ENCODE measurements at regions not wholly inside any gene's neighbourhood (a gene's known extent, or its start where the extent isn't known, plus 50 kb on each side); places are given as distances from the start of the nearest gene placed in this dataset.
"Not testable (repeated sequence)": the region's sequence is repeated elsewhere in the genome, so short reads cannot be mapped to it uniquely, and the experiment has no call there.

DNA sequence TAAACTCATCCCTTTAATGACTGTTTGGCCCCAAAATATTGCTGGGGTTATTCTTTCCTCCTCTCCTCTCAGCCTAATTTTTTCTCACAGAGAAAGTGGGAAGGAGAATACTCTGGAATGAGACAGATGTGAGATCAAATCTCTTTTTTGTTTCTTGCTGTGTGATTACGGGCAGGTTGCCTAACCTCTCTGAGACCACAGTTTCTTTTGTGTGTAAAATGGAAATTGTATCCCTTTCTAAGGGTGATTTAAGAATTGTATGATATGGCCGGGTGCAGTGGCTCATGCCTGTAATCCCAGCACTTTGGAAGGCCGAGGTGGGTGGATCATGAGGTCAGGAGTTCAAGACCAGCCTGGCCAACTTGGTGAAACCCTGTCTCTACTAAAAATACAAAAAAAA, 111.5 kb upstream of the MRPS22 start:
- intact Hi-C loops (cut with micrococcal nuclease), result not testable (repeated sequence)

DNA sequence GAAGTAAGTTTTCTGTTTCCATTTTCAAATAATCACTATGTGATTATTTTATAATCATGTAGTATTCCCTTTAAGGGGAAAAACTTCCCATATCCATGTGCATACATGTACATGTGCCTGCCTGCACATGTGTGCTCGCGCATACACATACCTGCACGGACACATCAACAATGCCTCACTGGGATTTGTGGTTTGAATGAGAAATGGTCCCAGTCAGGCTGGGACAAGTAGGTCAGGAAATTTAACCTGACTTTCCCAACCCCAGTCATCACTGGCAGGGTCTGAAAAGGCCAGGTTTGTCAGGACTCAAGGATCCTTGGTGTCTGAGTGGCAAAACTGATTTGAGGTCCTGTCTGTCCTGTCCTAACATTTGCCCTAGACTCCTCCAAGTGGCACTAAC, 109.3 kb upstream of the MRPS22 start:
- intact Hi-C loops (cut with micrococcal nuclease), result no loop called here

DNA sequence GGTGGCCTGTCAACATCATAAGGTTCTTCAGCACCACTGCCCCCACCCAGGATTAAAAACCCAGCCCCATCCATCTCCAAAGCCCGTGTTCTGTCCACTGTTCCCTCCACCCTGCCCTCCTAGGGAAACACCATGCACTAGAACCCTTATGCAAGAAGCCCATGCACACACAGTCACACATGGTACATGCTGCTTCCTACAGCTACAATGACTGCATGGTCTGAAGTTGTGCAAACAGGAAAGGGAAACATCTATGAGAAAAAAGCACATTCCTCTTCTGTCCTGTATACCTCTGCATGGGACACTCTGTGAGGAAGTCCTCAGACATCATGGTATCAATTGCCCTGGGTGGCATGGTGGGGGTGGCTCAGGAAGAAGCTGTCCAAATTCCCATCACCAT, 108.6 kb upstream of the MRPS22 start:
- intact Hi-C loops (cut with micrococcal nuclease), result no loop called here

DNA sequence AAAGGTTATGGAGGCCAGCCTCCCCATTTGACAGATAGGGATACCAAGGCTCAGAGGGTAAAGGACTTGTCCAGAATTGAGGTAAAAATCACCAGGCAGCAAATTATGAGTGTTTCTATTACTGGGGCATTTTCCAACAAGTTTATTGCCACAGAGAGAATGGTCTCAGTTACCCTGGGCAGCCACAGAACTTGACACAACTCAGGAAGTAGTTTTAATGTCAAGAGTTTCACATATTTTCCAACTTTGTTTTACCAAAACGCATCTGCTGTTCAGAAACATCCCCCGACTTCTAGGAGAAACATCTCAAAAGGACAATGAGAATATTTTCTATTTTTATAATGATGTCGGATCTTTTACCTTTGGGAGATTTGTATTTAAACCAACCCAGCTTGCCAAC, 107.5 kb upstream of the MRPS22 start:
- intact Hi-C loops (cut with micrococcal nuclease), result no loop called here

DNA sequence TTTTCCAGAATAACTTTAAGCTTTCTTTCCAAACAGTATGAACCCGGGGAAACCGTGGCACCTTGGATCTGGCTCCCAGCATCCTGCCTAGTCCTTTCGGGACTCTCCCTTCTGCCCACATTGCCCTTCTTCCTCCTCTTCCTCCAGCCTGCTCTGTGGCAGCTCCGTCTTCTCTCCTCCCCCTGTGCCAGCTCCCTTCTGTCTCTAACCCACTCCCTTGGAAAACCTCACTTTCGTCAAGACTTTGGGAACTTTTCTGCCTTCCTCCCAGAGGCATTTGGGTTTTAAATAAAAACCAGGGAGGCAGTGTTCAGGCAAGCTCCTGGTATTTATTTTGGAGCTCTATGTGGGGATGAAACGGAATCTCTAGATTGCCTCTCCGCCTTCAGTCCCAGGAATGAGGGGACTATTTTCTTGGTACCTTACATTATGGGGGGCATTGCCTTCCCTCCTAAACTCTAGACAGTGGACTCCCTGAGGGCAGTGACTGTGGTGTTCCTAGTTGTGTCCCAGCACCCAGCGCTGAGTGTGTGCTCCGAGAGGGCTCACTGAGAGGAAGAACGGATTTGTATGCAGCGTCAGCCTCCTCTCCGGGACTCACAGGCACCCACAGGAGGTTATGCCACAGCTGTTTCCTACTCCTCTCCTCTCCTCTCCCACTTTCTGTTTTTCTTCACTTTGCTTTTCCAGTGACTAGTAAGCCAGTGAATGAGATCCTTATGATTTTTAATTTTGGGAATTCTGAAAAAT, 105.4 kb upstream of the MRPS22 start:
- intact Hi-C loops (cut with micrococcal nuclease), result no loop called here

DNA sequence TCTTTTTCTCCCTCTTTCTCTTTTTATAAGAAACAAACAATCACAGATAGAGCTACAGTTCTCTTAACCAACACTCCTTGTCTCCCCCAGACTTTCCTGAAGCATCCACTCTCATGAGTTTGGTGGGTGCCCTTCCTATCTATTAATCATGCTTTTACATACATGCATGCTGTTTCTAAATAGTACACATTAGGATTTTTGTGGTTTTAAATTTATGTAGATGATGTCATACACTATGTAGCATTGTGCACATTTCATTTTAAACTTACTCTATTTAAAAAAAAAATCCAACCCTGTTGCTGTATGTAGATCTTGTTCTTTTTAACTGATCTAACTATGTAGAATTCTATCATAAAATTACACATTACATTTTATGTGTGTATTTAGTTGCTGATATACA, 104.3 kb upstream of the MRPS22 start:
- intact Hi-C loops (cut with micrococcal nuclease), result no loop called here

DNA sequence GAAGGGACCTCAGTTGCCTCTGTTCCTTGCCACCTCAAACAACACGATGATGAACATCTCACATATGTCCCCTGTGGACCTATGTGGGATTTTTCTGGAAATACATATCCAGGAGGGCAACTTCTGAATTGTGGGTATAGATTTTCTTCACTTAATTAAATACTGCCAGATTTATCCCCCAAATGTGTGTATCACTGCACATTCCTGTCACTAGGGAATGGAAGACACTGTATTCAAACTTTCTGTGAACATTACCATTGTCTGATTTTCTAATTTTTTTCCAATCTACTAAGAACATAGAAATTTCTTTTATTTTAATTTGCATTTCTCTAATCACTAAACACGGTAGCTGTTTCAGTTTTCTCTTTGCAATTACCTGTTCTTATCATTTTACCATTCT, 102.0 kb upstream of the MRPS22 start:
- intact Hi-C loops (cut with micrococcal nuclease), result no loop called here

DNA sequence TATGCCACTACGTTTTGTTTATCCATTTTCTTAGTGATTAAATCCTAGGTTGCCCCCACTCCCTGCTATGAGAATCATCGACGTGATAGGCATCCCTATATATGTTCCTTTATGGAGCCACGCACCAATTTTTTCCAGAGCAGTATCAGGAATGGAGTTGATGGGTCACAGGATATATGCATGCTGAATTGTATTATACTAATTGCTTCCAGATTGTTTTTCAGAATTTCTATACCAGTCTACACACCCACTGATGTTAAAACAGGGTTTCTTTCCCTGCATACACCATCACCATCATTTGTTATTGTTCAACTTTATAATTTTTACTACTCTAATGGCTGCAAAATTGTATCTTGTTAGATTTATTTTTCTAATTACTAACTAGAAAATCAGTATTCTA, 100.1 kb upstream of the MRPS22 start:
- intact Hi-C loops (cut with micrococcal nuclease), result no loop called here

DNA sequence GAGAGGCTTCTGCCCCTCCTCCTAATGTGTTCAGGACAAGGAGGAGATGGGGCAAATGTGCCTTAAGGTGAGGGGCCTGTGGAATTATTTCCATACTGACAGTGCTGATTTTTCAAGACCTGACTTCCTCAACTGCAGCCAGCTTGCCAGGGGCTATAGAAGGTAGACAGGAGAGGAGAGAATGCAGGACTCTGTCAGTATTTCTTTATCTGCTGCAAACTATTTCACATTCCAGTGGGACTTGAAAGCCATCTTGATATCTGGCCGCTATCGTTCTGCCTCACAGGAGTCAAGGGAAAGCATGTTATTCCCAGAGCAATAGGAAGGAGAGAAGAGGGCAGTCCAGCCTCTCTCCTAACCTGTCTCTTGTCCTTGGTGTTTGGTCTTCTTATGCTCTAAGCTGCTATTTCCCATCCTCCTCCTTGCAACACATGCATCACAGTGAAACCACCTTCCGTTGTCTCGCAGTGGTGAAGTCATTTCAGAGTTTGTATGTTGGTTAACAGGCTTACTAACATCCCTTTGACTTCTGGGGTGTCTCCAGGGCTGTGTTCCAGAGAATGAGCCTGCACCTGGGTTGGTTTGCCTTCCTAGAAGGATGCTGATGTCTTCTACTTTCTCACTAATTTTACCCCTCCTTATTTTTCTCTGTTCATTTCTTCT, 95.1 kb upstream of the MRPS22 start:
- intact Hi-C loops (cut with micrococcal nuclease), result no loop called here

DNA sequence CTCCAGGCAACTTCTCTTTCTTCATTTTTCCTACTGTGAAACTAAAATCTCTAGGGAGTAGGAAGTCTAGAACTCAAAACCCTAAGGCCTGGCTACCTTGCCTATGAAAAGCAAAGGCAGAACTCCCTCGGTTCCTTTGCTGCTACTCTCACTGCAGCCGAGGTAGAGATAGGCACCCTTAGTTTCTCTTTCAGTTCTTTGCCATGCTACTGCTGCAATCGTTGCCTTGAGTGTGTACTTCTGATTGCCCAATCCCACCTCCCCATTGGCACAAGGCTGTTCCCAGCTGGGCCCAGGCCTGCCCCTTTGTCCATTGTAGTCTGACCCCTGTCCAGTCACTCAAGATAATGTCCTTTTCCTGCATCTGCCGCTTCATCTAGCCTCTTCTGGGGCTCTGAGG, 92.3 kb upstream of the MRPS22 start:
- intact Hi-C loops (cut with micrococcal nuclease), result no loop called here

DNA sequence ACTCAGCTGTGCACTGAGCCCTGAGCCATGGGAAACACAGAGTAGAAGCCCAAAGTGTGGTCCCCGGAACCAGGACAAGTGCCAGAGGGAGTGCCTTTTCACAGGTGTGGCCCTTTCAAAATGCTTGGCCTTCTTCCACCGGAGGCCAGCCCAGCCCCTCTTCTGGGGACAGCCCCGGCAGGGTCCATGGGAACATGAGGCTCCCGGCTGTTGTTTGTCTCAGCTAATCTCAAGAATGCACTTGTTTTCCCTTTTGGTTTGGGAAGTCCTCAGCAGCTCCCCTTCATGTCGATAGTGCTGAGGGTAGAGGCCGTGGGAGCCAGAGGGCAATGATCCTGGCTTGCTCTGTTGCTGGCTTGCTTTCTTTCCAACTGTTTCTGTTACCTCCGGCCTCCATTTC, 91.1 kb upstream of the MRPS22 start:
- intact Hi-C loops (cut with micrococcal nuclease), result no loop called here

DNA sequence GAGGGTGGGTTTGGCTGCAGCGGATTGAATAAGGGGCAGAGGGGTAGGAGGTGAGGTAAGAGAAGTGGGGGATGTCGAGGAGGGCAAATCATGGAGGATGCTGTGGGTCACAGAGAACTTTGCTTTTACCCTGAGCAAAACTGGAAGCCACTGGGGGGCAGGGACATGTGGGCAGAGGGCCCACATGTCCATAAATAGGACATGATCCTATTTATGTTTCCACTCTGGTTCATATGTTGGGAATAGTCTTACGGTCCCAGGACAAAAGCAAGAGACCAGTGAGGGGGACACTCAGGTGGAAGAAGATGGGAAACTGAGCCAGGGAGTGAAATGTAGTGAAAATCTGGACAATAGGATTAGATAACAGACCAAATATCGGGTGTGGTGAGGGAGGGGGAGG, 85.5 kb upstream of the MRPS22 start:
- intact Hi-C loops (cut with micrococcal nuclease), result no loop called here

DNA sequence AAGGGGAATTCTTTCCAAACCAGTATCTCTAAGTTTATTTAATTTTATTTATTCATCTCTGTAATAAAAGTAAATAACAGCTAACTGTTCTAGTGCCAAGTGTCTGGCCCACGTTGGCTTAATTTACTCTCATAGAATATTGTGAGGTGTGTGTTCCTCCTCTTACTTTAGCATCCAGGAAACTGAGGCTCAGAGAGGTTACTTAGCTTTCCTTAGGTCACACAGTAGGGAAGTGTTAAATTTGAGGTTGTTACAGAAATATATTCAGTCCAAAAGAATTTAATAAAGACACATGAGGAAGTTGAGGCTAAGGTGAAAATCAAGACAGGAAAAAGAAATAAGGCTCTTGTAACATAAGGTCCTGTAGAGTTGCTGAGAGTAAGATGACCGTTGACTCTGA, 84.4 kb upstream of the MRPS22 start:
- intact Hi-C loops (cut with micrococcal nuclease), result no loop called here

DNA sequence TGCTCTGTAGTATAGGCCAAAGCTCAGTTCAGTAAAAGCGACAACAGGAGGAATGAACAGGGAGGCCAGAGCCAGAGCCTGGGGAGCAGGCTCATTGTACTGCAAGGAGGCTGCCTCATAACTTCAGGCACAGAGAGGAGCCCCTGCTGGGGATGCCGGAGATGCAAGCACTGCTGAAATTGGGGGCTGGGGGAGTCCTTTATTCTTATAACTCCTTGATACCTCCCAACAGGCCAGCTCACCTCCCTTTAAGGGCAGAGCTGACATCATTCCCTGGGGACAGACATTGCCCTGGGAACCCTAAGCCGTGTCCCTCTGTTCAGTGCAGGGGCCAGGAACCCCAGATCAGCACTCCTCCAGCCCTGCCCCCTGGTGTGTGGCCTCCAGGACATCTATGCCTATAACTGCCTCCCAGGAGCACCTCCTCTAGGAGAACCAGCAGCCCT, 83.8 kb upstream of the MRPS22 start:
- intact Hi-C loops (cut with micrococcal nuclease), result no loop called here

DNA sequence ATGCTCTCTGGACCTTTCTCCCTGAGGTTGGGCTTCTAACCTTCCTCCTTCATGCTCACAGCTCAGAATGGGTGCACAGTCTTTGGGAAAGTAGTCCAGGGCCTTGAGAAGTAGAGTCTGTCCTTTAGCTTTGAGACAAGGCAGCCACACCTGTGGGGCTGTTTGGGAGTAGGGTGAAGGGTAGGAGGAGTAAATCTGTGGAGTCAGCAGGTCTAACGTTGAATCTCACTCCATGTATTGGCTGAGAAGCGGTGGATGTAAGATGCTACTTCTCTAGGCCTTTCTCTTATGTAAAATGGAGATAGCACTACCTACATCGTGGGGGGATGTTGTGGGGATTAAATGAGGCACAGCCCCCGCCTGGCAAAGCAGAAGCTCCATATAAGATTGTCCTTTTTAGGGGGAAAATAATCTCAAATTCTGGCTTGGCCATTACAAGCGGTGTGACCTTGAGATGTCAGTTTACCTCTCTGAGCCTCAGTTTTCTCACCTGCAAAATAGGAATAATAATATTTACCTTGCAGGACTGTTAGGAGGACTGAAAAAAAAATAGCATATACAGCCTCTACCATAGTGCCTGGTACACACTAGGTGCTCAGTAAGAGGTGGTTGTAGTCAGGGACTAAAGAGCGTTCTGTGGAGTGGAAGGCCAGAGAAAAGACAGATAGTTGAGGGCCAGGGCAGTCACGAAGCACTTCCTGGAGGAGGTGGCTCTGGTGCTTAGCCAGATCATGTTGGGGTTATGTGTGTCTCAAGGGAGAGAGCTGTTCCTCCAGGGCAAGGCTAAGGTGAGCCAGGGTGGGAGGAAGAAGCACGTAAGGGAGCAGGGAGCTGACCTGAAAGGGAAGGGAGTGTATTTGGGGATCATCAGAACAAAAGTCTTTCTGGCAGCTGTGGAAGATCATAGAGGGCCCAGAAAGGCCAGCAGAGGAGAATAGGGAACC, 82.8 kb upstream of the MRPS22 start:
- intact Hi-C loops (cut with micrococcal nuclease), result no loop called here

DNA sequence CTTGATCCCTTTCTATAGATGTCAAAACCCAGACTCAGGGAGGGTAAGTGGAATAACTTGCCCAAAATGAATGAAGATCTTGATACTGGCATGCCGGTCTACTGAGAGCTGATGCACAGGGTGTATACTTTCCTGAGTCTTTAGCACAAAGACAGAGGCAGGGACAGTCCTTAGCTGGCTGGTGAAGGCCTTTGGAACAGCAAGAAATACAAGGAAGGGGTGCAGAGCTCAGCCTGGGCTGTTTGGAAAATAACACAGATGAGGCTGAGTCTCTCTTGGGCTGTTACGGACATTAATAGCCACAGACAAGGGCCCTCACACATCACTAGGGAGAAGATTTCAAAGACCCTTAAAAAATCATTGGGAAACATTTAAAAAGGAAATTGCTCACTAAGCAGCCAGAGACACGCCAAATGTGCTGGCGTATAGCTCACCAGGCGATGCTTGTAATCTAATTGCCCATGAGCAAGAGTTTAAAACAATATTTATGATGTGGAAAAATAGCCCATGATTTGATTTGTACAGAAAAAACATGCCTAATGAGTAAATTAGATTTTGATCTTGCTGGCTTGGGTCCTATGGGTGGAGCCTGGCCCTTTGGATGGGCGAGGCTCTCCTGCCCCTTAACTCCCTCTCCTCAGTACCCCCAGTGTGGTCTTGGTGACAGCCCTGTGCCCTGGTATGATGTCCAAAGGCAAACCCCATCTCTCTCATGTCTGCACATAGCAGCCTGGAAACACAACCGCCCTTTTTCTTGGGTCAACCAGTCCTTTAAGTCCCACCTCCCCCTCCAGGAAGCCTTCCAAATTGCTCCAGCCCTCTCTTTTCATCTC, 81.8 kb upstream of the MRPS22 start:
- intact Hi-C loops (cut with micrococcal nuclease), result no loop called here

DNA sequence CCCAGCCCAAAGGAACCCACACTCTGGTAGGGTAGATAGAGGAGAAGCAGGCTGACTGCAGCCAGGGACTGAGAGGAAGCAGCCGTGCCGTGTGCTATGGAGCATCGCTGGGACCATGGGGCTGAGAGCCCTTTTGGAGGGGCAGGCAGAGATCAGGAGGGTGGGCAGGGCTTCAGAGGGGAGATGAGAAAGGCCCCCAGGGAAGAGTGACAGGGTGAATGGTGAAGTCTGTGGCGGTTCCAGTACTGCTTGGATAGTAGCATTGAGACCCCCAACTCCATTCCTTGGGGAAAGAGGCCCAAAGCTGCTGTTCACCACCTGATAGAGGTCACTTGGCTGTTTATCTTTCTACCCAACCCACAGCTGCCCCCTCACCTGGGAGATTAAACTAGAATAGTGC, 80.0 kb upstream of the MRPS22 start:
- intact Hi-C loops (cut with micrococcal nuclease), result no loop called here

DNA sequence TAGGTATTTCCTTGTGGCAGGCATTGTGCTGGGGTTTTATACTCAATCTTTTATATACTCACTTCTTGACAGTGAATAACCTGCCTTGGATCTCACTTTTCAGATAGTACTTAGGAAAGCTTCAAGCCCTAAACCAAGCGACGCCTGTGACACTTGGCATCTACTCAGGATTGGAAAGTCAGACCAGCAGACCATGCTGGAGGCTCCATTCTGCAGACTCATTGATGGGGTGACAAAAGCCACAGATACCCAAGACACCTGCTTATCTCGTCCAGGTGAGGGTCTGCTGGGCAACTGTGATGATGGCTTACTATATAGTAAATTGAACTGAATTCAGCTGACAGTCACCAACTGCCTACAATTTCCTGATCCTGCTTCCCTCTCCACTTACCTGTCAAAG, 79.4 kb upstream of the MRPS22 start:
- intact Hi-C loops (cut with micrococcal nuclease), result no loop called here

DNA sequence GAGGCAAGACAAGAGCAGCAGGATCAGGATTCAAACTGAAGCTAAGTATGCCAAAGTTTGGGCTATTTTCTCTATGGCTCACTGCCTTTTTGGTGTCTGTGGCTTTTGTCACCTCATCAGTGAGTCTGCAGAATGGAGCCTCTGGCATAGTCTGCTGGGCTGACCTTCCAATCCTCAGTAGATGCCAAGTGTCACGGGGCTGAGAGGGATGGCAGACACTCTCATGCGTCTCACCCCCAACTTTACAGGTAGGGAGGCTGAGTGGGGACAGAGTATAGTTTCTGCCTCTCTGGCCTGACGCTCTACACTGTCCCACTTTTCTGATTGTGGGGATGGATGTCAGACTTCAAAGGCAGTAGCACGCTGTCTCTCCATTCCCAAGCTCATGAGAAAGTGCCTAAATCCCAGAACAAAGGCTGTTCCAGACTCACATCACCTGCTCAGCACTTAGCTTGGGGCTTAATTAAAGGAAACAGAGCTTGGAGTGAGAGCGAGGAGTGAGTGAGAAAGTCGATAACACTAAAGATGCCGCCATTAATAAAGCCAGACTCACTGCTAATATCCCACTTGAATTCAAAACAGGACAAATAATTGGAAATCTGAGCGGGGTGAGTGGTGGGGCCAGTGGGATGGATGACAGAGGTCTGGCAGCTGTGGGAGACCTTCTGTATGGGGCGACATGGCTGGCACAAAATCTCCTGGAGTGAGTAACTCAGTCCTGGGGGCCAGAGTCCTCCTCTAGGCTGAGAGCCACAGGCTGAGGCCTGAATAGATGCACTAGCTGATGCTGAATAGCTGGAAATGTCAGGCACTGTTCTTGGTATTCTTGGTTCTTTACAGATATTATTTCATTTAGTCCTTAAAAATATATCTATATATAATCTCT, 78.4 kb upstream of the MRPS22 start:
- intact Hi-C loops (cut with micrococcal nuclease), result no loop called here
